Stimulated activated CD4-positive, alpha-beta T cell treated with anti-CD3 and anti-CD28 coated beads, Interleukin-4, amount 100 ng/mL, for 48 hours (primary cell): ENCODE measurements at regions not wholly inside any gene's neighbourhood (a gene's known extent, or its start where the extent isn't known, plus 50 kb on each side); places are given as distances from the start of the nearest gene placed in this dataset.

Experiments
- DNase-seq, 2 donors: peaks; one replicate each; pipeline ENCODE4 v3.0.0-alpha.2; 2020; ENCODE audit warnings: low read depth in 2 of 2

DNA sequence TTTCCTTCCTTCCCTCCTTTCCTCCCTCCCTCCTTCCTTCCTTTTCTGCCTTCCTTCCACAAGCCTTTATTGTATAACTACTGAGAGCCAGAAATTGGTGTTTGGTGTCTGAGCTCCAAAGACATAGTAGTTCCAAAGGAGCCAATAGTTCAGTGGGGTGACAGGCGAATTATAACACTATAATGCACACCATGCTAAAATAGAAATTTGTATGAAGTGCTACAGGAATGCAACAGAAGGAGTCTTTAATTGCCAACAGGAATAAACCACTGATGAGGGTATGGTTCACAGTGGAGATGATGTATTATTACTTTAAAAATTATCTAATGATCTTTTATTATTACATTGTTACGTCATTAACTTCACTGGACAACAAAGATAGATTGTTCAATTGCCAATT, 158.8 kb upstream of the SP8 start:
- DNase-seq, result no peak

DNA sequence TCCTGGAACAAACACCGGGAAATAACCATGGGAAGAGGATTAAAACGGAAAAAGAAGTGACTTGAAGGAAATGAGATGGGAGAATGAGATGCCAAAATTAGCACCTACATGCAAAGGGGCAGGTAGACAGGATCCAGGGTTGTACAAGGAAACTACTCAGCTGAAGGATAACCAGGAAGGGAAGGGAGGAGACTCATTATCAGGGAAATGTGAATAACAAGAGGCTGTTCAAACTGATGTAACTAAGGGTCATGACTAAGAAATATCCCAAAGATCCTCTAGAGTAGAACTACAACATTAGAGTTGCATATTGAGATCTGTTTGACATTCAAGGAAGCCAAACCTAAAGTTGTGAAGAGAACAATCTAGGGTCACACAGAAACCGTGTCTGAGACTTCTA, 166.2 kb upstream of the SP8 start:
- DNase-seq, result no peak

GRCh38 chr7:20954711-20955619, 168.3 kb upstream of the SP8 start:
- DNase-seq, result no peak

- no peak for DNase-seq
These were observed 171.9 kb upstream of the SP8 start for GRCh38 chr7:20958572-20958971.

GRCh38 chr7:20959281-20959680, 172.6 kb upstream of the SP8 start:
- DNase-seq, result no peak

DNA sequence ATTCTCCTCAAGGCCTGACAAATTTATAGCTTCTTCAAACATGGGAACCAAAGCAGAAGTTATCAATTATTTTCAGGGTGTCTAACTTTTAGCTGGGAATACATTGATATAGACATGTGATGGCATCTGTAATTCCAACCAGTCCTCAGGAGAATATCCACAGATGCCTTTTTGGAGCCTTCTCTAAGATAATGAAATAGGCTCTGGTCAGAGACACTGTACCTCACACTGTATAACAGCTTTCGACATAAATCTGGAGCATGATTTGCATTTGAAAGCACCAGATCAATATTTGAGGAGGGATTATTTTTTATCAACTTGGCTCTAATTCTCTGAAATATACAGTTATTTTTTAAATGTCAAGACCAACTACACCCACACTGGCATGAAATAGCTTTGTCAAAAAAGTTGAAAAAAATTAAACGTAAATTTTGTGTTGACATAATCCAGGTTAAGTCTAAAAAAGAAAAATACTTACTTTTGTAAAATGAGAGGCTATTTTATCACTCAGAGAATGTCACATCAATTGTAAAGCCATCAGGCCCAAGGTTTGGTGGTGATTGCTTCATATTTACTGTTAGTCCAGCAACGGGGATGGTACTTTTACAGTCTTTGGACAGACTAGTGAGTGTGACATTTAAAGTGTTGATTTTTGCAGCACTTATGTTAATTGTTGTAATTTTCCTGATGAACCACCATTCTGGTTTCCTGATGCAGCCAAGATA, 177.0 kb upstream of the SP8 start:
- no peak for DNase-seq

- no peak for DNase-seq
These were observed 177.7 kb upstream of the SP8 start for GRCh38 chr7:20964281-20964918.

GRCh38 chr7:20971219-20971618, 184.5 kb upstream of the SP8 start:
- no peak for DNase-seq

- no peak for DNase-seq
These were observed 193.5 kb upstream of the SP8 start for GRCh38 chr7:20980232-20980631.

- no peak for DNase-seq
These were observed 194.1 kb upstream of the SP8 start for GRCh38 chr7:20980668-20981264.

DNA sequence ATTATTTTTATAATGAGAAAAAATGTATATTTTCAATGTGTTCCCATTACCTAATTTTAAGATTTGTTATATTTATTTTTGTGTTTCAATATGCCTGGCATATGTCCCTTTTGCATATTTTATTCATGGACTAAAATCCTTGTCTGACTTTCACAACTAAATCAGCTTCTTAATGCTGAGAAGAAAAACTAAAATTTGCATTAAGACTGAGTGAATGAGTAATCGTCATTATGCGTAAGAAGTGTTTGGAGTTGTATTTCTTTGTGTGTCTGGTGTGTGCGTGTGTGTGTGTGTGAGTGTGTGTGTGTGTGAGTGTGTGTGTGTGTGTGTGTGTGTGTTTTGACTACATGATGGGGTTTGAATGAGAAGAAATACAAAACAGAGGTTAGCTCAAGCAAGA, 201.7 kb upstream of the SP8 start:
- DNase-seq, result no peak

- no peak for DNase-seq
These were observed 204.9 kb upstream of the SP8 start for GRCh38 chr7:20991544-20991943.

GRCh38 chr7:20993693-20994092, 207.0 kb upstream of the SP8 start:
- DNase-seq, result no peak

- DNase-seq, result no peak
These were observed 211.6 kb upstream of the SP8 start for GRCh38 chr7:20998309-20998708.

- no peak for DNase-seq
These were observed 224.5 kb upstream of the SP8 start for GRCh38 chr7:21011153-21011552.

DNA sequence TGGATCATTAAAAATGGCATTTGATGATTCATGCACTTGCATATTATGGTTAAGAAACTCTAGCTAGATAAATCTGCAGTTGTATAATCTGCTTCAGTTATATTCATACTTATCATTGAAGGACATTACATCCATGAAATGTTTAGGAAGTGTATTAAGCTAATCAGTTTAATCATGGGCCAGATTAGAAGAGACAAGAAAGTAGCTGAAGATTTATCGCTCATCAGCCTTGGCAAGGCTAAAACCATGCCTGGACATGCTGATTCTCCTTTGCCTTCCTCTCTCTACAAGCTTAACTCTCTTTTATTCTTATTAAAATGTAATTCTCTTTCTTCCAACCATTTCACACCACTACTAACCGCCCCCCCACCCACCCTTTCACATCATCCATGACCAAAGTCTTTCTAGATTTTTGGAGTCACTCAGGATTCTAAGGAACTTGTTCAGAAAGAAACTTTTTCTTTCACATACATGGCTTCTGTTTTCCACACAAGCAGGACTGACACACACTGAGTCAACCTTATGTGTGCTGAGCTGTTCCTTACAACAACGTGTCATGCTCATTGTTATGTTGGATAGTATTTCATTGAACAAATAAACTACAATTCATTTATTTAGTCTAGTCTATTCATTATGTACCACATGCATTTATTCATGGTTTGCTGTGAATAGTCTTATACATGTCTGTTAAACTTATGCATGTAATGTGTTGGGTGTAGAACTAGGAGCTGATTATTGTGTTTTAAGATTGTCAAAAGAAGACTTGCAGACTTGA, 227.3 kb upstream of the SP8 start:
- no peak for DNase-seq

GRCh38 chr7:21020667-21021066, 234.0 kb upstream of the SP8 start:
- DNase-seq, result no peak

- DNase-seq, result no peak
These were observed 237.3 kb upstream of the SP8 start for GRCh38 chr7:21023841-21024484.

- no peak for DNase-seq
These were observed 237.8 kb upstream of the SP8 start for GRCh38 chr7:21024485-21024867.

DNA sequence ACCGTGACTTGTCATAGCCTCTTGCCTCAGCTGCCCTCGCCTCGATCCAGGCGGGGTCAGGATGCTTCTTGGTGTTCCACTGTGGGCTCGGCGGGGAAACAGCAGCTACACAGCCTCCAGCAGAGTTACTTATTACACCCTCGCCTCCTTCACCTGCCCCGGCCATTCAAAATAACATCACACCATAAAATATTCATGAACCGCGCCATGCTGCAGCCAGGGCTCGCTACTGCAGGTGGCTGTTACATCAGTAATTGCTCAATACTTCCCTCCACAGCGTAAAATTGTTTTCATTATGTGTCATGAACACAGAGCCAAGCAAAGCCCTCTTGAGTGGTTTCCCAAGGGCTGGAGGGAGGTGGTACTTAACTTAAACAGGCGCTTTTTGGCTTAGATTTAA, 241.5 kb upstream of the SP8 start:
- DNase-seq, result no peak

DNA sequence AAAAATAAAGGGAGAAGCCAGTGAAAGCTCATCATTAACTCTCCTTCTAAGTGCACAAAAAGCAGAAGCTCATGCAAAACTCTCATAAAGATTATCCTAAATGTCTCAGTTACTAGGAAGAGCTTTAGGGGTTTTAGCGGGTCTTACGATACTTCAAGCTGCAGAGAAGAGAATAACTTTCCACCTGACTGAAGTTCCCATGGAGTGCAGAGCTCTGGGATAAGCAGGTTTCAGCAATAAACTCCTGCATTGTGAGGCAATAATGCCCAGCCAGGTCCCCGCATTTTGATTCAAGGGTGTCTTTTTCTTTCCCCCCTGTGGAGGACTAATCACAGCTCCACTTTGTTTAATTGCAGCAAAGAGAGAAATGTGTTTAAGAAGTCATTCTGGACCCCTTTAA, 241.9 kb upstream of the SP8 start:
- no peak for DNase-seq
